ENCODE measurements at regions not wholly inside any gene's neighbourhood (a gene's known extent, or its start where the extent isn't known, plus 50 kb on each side); places are given as distances from the start of the nearest gene placed in this dataset.

DNA sequence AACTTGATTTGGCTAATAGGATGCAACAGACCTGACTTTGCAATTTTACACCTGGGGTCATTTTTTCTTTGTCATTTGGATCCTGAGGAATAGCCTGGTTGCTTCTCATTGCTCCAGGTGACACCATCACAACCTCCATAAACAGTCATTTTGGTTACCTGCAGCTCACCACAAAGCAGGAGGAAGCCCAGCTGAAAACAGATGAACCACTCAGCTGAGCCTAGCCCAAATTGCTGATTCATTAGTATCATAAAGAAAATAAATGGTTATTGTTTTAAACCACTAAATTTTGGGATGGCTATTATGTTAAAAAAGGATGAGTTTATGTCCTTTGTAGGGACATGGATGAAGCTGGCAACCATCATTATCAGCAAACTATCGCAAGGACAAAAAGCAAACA, 841.0 kb upstream of the EEF2KMT start:
- ATAC-seq (no peak), DNase-seq (ENCODE audit: low spot score) (no peak), FAIRE-seq (no peak)
- no peak overlapping the region for H3K4me3 ChIP-seq (replicated peaks in 1 of 3; ENCODE audit: insufficient read depth in 1 of 3, low read depth in 2 of 3, low read length in 3 of 3)
- WGBS (ENCODE audit: low lambda C conversion rate) = 0% methylated on average over 1 of the region's 1 CpG
- no peak overlapping the region for H3K27ac ChIP-seq (ENCODE audit: extremely low read length, insufficient read depth, low read length)
- no peak overlapping the region for H3K9ac ChIP-seq (ENCODE audit: insufficient read depth, low read depth, low read length)
- H3K27me3 ChIP-seq (ENCODE audit: control insufficient read depth in 1 of 2, insufficient read depth in 2 of 2, low read length in 2 of 2) = no peaks in the 10 kb centered on the region
- H3K36me3 ChIP-seq (replicated peaks in 1 of 2; ENCODE audit: control insufficient read depth in 1 of 2, insufficient read depth in 2 of 2, low read length in 2 of 2) = no peaks in the 10 kb centered on the region
- no peak overlapping the region for H3K4me2 ChIP-seq (ENCODE audit: low read depth, low read length)
- H3K4me1 ChIP-seq (ENCODE audit: insufficient read depth, low read length) = no peaks in the 10 kb centered on the region
- TF ChIP-seq ZNF331 (CRISPR knock-in tag; IDR thresholded peaks at IDR 0.05) = peak; percentile 73
- TF ChIP-seq, protein P1, sequence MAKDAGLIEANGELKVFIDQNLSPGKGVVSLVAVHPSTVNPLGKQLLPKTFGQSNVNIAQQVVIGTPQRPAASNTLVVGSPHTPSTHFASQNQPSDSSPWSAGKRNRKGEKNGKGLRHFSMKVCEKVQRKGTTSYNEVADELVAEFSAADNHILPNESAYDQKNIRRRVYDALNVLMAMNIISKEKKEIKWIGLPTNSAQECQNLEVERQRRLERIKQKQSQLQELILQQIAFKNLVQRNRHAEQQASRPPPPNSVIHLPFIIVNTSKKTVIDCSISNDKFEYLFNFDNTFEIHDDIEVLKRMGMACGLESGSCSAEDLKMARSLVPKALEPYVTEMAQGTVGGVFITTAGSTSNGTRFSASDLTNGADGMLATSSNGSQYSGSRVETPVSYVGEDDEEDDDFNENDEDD (CRISPR knock-in tag; IDR thresholded peaks at IDR 0.05; ENCODE audit: borderline replicate concordance) = no peak
- CTCF ChIA-PET (ENCODE audit: low intra/inter-chr PET ratio, low total read pairs) = no interaction called here
- no TSS peak for BruUV-seq (replicated peaks)
- no peaks in the 10 kb centered on the region for H3K79me2 ChIP-seq (ENCODE audit: insufficient read depth, low read length)
- in situ Hi-C loops (cut with HindIII; ENCODE audit: extremely low pct_ligation_motif_present, low pct_unique_long_range_greater_than_20kb) = no loop called here
- no peak overlapping the region for H2AFZ ChIP-seq (ENCODE audit: low read length)
- H4K20me1 ChIP-seq (ENCODE audit: insufficient read depth, low read length) = no peaks in the 10 kb centered on the region
- intact Hi-C loops (cut with micrococcal nuclease; ENCODE audit: unreplicated experiment) = no loop called here
- POLR2A ChIA-PET = no interaction called here
- H3K9me3 ChIP-seq (ENCODE audit: low read length) = peaks cover 81% of the 10 kb centered on the region

DNA sequence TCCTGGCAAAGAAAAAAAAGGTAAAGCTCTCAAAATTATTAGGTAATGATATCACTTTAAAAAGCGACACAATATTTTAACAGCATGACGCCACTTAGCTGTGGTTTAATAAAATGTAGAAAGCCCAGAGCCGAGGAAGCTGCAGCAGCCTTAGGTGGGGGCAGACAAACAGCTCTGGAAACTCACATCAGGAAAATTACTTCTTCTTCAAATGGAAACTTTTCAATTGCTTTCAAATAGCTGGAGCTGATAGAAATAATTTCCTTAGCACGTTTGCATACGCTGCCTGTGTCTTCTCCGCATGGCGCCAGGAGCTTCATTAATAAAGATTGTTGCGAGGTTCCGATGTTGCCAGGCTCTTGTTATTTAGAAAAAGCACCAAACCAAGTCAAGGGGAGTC, 835.3 kb upstream of the EEF2KMT start:
- intact Hi-C loops (cut with micrococcal nuclease; ENCODE audit: unreplicated experiment) (no loop called here), in situ Hi-C loops (cut with HindIII; ENCODE audit: extremely low pct_ligation_motif_present, low pct_unique_long_range_greater_than_20kb) (no loop called here)
- no peak overlapping the region for H3K9ac ChIP-seq (ENCODE audit: insufficient read depth, low read depth, low read length)
- no peak overlapping the region for H2AFZ ChIP-seq (ENCODE audit: low read length)
- CTCF ChIA-PET (ENCODE audit: low intra/inter-chr PET ratio, low total read pairs) = no interaction called here
- H3K27ac ChIP-seq (ENCODE audit: extremely low read length, insufficient read depth, low read length) = no peak overlapping the region
- ATAC-seq (no peak), FAIRE-seq (no peak), DNase-seq (ENCODE audit: low spot score) (no peak)
- H3K27me3 ChIP-seq (ENCODE audit: control insufficient read depth in 1 of 2, insufficient read depth in 2 of 2, low read length in 2 of 2) = no peaks in the 10 kb centered on the region
- H3K79me2 ChIP-seq (ENCODE audit: insufficient read depth, low read length) = no peaks in the 10 kb centered on the region
- no peaks in the 10 kb centered on the region for H3K4me1 ChIP-seq (ENCODE audit: insufficient read depth, low read length)
- peaks cover 27% of the 10 kb centered on the region for H3K9me3 ChIP-seq (ENCODE audit: low read length)
- TF ChIP-seq SUZ12 (IDR thresholded peaks at IDR 0.05; ENCODE audit: low read depth, low read length) (no peak), POLR2G (IDR thresholded peaks at IDR 0.05; ENCODE audit: low read depth, low read length) (no peak), GATAD2A (CRISPR knock-in tag; IDR thresholded peaks at IDR 0.05) (no peak)
- WGBS (ENCODE audit: low lambda C conversion rate) = 44% methylated on average over 9 of the region's 9 CpGs
- POLR2A ChIA-PET = no interaction called here
- no TSS peak for BruUV-seq (replicated peaks)
- H3K4me2 ChIP-seq (ENCODE audit: low read depth, low read length) = no peak overlapping the region
- H4K20me1 ChIP-seq (ENCODE audit: insufficient read depth, low read length) = no peaks in the 10 kb centered on the region
- no peaks in the 10 kb centered on the region for H3K36me3 ChIP-seq (replicated peaks in 1 of 2; ENCODE audit: control insufficient read depth in 1 of 2, insufficient read depth in 2 of 2, low read length in 2 of 2)
- H3K4me3 ChIP-seq (replicated peaks in 1 of 3; ENCODE audit: insufficient read depth in 1 of 3, low read depth in 2 of 3, low read length in 3 of 3) = no peak overlapping the region

Data from HepG2 (cell line).